OCI-LY1 (cell line): ENCODE measurements at regions not wholly inside any gene's neighbourhood (a gene's known extent, or its start where the extent isn't known, plus 50 kb on each side); places are given as distances from the start of the nearest gene placed in this dataset.

ENCODE experiments used
- CTCF ChIP-seq: fragments of 200-600 bp; sonication (generic), shearing (Covaris generic); IDR thresholded peaks from 2 replicates; pipeline ENCODE4 v1.5.1; 2017; ENCODE audit warnings: mild to moderate bottlenecking, antibody characterized with exemption, low read length, moderate library complexity, mixed read lengths
- EZH2 ChIP-seq: fragments of 200-600 bp; sonication (generic), shearing (Covaris generic); IDR thresholded peaks from 2 replicates; pipeline ENCODE4 v1.8.0; 2017; ENCODE audit warnings: borderline replicate concordance, mixed run types, mild to moderate bottlenecking, antibody characterized with exemption, low read length, moderate library complexity, mixed read lengths

- TF ChIP-seq CTCF (no peak), EZH2 (no peak)
These were observed 217.1 kb upstream of the KCNMB2 start for GRCh38 chr3:178318941-178319816.
